Right cardiac atrium (tissue), 5 donors: ENCODE measurements at regions not wholly inside any gene's neighbourhood (a gene's known extent, or its start where the extent isn't known, plus 50 kb on each side); places are given as distances from the start of the nearest gene placed in this dataset.
A peak's percentile ranks its signal among the peaks of the same experiment; 100 is the strongest.
"Not testable (repeated sequence)": the region's sequence is repeated elsewhere in the genome, so short reads cannot be mapped to it uniquely, and the experiment has no call there.

ENCODE experiments used
- ATAC-seq, 2 donors: fragments of 200-7000 bp; cut with Tn5 transposase; one replicate each; pipeline versions ENCODE4 v1.8.0 to v1.9.1; 2020; ENCODE audit warnings: moderate library complexity in 2 of 2, mild to moderate bottlenecking in 1 of 2
- DNase-seq, 3 donors: peaks; one replicate each; pipeline ENCODE4 v3.0.0-alpha.2; 2020
- H3K27ac ChIP-seq: one replicate; pipeline ENCODE4 v1.5.1; 2013; ENCODE audit warnings: mild to moderate bottlenecking, low read length, control low read depth, moderate library complexity
- H3K27me3 ChIP-seq: one replicate; pipeline ENCODE4 v1.6.1; 2013; ENCODE audit not compliant: control insufficient read depth, insufficient read depth
- H3K4me1 ChIP-seq: one replicate; pipeline ENCODE4 v1.6.1; 2013; ENCODE audit warnings: low read length; ENCODE audit not compliant: control insufficient read depth, insufficient read depth
- H3K4me3 ChIP-seq: one replicate; pipeline ENCODE4 v1.5.1; 2013; ENCODE audit warnings: low read length, control low read depth
- H3K9me3 ChIP-seq: one replicate; pipeline ENCODE4 v1.6.1; 2013; ENCODE audit warnings: low read length; ENCODE audit not compliant: control insufficient read depth
- WGBS: extraction: QIAGEN DNeasy Blood & Tissue Kit; methylation state at CpG from one replicate; pipeline ENCODE4 v1.1.7; 2013; 5-methylcytosine and 5-hydroxymethylcytosine counted together
- intact Hi-C, 4 donors: fragments of 100-400 bp; cut with DNase I; formaldehyde crosslinking; loops; one replicate each; pipeline versions ENCODE4 v1.11.0 to v1.14.0; 2022 to 2023
- donor health status: healthy with polysubstance abuse.
- donor health status: DM: no; HTN: yes; CAD: no.
- donor health status: DM: no; HTN: no; CAD: no.
- donor health status: DM: no; HTN: yes; CAD: no; lungs with severe emphysema.
- donor health status: DM: yes; HTN: yes; CAD: no.

GRCh38 chr6:141403103-141403502 is 729.6 kb upstream of the GJE1 start:
- Histone ChIP-seq H3K27me3 (no peaks in the 10 kb centered on the region), H3K9me3 (no peaks in the 10 kb centered on the region), H3K4me1 (peaks cover 8% of the 10 kb centered on the region), H3K27ac (peak overlapping the region; percentile 95), H3K4me3 (peak overlapping the region; percentile 52)
- 73% methylated on average over 3 of the region's 3 CpGs for WGBS
- ATAC-seq (peak; percentile 36 to 59), DNase-seq (no peak)
- intact Hi-C loops, result no loop called here

GRCh38 chr6:141402489-141402888 is 730.2 kb upstream of the GJE1 start:
- ATAC-seq, result peak; percentile 79 to 83
- Histone ChIP-seq H3K27me3 (no peaks in the 10 kb centered on the region), H3K9me3 (no peaks in the 10 kb centered on the region), H3K27ac (no peak overlapping the region), H3K4me1 (peaks cover 8% of the 10 kb centered on the region), H3K4me3 (no peak overlapping the region)
- intact Hi-C loops, result no loop called here
- DNase-seq, result no peak
- 29% methylated on average over 2 of the region's 2 CpGs for WGBS

GRCh38 chr6:141401851-141402250 is 730.9 kb upstream of the GJE1 start:
- Histone ChIP-seq H3K4me1 (peaks cover 8% of the 10 kb centered on the region), H3K9me3 (no peaks in the 10 kb centered on the region), H3K27me3 (no peaks in the 10 kb centered on the region), H3K4me3 (no peak overlapping the region), H3K27ac (no peak overlapping the region)
- ATAC-seq (no peak), DNase-seq (no peak)
- intact Hi-C loops, result no loop called here
- WGBS, result 84% methylated on average over 3 of the region's 3 CpGs

- Histone ChIP-seq H3K9me3 (no peaks in the 10 kb centered on the region), H3K4me1 (peaks cover 8% of the 10 kb centered on the region), H3K4me3 (no peak overlapping the region), H3K27me3 (no peaks in the 10 kb centered on the region), H3K27ac (no peak overlapping the region)
- ATAC-seq, result no peak
- no peak for DNase-seq
- 57% methylated on average over 4 of the region's 4 CpGs for WGBS
- intact Hi-C loops, result no loop called here
Observed at GRCh38 chr6:141401168-141401567, 731.6 kb upstream of the GJE1 start.

- intact Hi-C loops, result no loop called here
- Histone ChIP-seq H3K27me3 (no peaks in the 10 kb centered on the region), H3K9me3 (no peaks in the 10 kb centered on the region), H3K27ac (no peak overlapping the region), H3K4me1 (peaks cover 8% of the 10 kb centered on the region), H3K4me3 (no peak overlapping the region)
- DNase-seq (no peak), ATAC-seq (no peak)
- WGBS, result 87% methylated on average over 3 of the region's 3 CpGs
Observed at GRCh38 chr6:141398949-141399348, 733.8 kb upstream of the GJE1 start.

GRCh38 chr6:141395443-141396008 is 737.2 kb upstream of the GJE1 start:
- H3K27ac ChIP-seq, result no peak overlapping the region
- intact Hi-C loops, result no loop called here
- no peaks in the 10 kb centered on the region for H3K9me3 ChIP-seq
- H3K27me3 ChIP-seq, result no peaks in the 10 kb centered on the region
- 98% methylated on average over 9 of the region's 9 CpGs for WGBS
- no peaks in the 10 kb centered on the region for H3K4me1 ChIP-seq
- no peak overlapping the region for H3K4me3 ChIP-seq
- ATAC-seq (no peak), DNase-seq (peak in 2 of 3 donors; percentile 23)

GRCh38 chr6:141394565-141395051 is 738.1 kb upstream of the GJE1 start:
- intact Hi-C loops, result no loop called here
- DNase-seq (peak in 1 of 3 donors; percentile 44), ATAC-seq (peak in 1 of 2 donors; percentile 13)
- H3K27me3 ChIP-seq, result no peaks in the 10 kb centered on the region
- 98% methylated on average over 13 of the region's 13 CpGs for WGBS
- no peaks in the 10 kb centered on the region for H3K4me1 ChIP-seq
- H3K4me3 ChIP-seq, result no peak overlapping the region
- H3K9me3 ChIP-seq, result no peaks in the 10 kb centered on the region
- H3K27ac ChIP-seq, result no peak overlapping the region

- WGBS, result 96% methylated on average over 8 of the region's 8 CpGs
- Histone ChIP-seq H3K4me1 (no peaks in the 10 kb centered on the region), H3K4me3 (no peak overlapping the region), H3K9me3 (no peaks in the 10 kb centered on the region), H3K27ac (no peak overlapping the region), H3K27me3 (no peaks in the 10 kb centered on the region)
- peak in 2 of 3 donors; percentile 5 to 37 for DNase-seq
- intact Hi-C loops, result no loop called here
- no peak for ATAC-seq
Observed at GRCh38 chr6:141394125-141394536, 738.6 kb upstream of the GJE1 start.

GRCh38 chr6:141393405-141394124 is 739.2 kb upstream of the GJE1 start:
- WGBS, result 99% methylated on average over 10 of the region's 10 CpGs
- intact Hi-C loops, result no loop called here

GRCh38 chr6:141391135-141391534 is 741.6 kb upstream of the GJE1 start:
- DNase-seq, H3K4me3 ChIP-seq, ATAC-seq, H3K4me1 ChIP-seq, H3K27ac ChIP-seq, intact Hi-C loops, H3K27me3 ChIP-seq, H3K9me3 ChIP-seq: not testable (repeated sequence)
- WGBS, result 86% methylated on average over 2 of the region's 2 CpGs

More at GRCh38 chr6:141393405-141394124, 739.2 kb upstream of the GJE1 start:
- ATAC-seq, result no peak
- no peak overlapping the region for H3K27ac ChIP-seq
- H3K27me3 ChIP-seq, result no peaks in the 10 kb centered on the region
- no peaks in the 10 kb centered on the region for H3K4me1 ChIP-seq
- DNase-seq, result peak in 1 of 3 donors; percentile 33
- no peak overlapping the region for H3K4me3 ChIP-seq
- H3K9me3 ChIP-seq, result no peaks in the 10 kb centered on the region

GRCh38 chr6:141388666-141389065 is 744.1 kb upstream of the GJE1 start:
- ATAC-seq (no peak), DNase-seq (no peak)
- H3K4me1 ChIP-seq, result no peaks in the 10 kb centered on the region
- H3K4me3 ChIP-seq, result no peak overlapping the region
- no peak overlapping the region for H3K27ac ChIP-seq
- H3K9me3 ChIP-seq, result no peaks in the 10 kb centered on the region
- intact Hi-C loops, result no loop called here
- H3K27me3 ChIP-seq, result no peaks in the 10 kb centered on the region
- 93% methylated on average over 3 of the region's 3 CpGs for WGBS
